Neutrophil (primary cell): ENCODE measurements at regions not wholly inside any gene's neighbourhood (a gene's known extent, or its start where the extent isn't known, plus 50 kb on each side); places are given as distances from the start of the nearest gene placed in this dataset.
"Not testable (repeated sequence)": the region's sequence is repeated elsewhere in the genome, so short reads cannot be mapped to it uniquely, and the experiment has no call there.

ENCODE experiments used
- H3K27ac ChIP-seq: fragments of 200-600 bp; sonication (generic); 2 replicates; pipeline ENCODE4 v1.5.1; 2016; ENCODE audit warnings: mild to moderate bottlenecking, moderate library complexity
- H3K27me3 ChIP-seq: fragments of 200-600 bp; sonication (generic); 2 replicates; pipeline ENCODE4 v1.6.0; 2016; ENCODE audit warnings: mild to moderate bottlenecking
- H3K36me3 ChIP-seq: fragments of 200-600 bp; sonication (generic); 2 replicates; pipeline ENCODE4 v1.5.1; 2017
- H3K4me1 ChIP-seq, 2 experiments: fragments of 200-600 bp in 1 of 2; sonication (generic) in 1 of 2; 1 replicate in 1 of 2; 2 replicates in 1 of 2; pipeline versions ENCODE4 v1.5.1 to v1.6.1; 2013 to 2016; ENCODE audit warnings: low read depth in 1 of 2, low read length in 1 of 2, mild to moderate bottlenecking in 1 of 2, moderate library complexity in 1 of 2; ENCODE audit not compliant: control insufficient read depth in 1 of 2, insufficient read depth in 1 of 2
- H3K4me3 ChIP-seq, 2 experiments: fragments of 200-600 bp in 1 of 2; sonication (generic) in 1 of 2; 1 replicate in 1 of 2; 2 replicates in 1 of 2; pipeline ENCODE4 v1.5.1; 2013 to 2016; ENCODE audit warnings: low read depth in 1 of 2, low read length in 1 of 2, mild to moderate bottlenecking in 1 of 2, moderate library complexity in 1 of 2
- H3K9me3 ChIP-seq: fragments of 200-600 bp; sonication (generic); 2 replicates; pipeline ENCODE4 v1.5.1; 2016
- TF ChIP-seq, protein P1 (sequence below): fragments of 200-600 bp; sonication (generic); IDR thresholded peaks from 2 replicates; pipeline ENCODE4 v1.5.1; 2016; ENCODE audit warnings: antibody characterized with exemption

DNA sequence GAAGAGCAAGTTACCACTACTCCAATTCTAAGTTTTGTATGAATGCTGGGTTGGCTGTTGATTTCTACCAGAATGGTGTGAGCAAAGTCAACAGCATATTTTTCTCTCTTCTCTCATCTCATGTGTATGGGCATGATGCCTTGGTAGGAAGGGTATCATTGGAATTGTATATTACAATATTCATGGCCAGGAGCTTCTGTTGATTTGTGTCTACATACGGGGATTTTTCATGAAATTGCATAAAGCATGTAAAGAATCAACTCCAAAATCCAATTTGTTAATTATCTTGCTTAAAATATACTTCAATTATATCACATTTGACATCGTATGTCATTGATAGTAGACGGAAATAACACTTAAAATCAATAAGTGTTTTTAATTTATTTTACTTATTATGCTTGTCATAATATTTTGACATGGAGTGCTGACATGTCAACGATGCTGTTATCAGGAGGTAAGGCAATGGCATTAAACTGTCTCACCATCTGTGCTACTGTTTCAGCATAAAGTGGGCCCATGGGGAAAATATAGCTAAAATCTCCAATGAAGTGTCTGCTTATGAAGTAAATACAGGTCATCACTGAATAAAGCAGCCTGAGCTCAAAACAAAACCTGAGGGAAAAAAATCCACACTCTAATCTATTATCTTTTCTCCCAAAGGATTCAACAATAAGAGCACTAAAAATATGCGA is 142.2 kb upstream of the NBPF11 start:
- H3K36me3 ChIP-seq: no peaks in the 10 kb centered on the region
- no peaks in the 10 kb centered on the region for H3K9me3 ChIP-seq
- H3K4me1 ChIP-seq: no peaks in the 10 kb centered on the region
- TF ChIP-seq, protein P1, sequence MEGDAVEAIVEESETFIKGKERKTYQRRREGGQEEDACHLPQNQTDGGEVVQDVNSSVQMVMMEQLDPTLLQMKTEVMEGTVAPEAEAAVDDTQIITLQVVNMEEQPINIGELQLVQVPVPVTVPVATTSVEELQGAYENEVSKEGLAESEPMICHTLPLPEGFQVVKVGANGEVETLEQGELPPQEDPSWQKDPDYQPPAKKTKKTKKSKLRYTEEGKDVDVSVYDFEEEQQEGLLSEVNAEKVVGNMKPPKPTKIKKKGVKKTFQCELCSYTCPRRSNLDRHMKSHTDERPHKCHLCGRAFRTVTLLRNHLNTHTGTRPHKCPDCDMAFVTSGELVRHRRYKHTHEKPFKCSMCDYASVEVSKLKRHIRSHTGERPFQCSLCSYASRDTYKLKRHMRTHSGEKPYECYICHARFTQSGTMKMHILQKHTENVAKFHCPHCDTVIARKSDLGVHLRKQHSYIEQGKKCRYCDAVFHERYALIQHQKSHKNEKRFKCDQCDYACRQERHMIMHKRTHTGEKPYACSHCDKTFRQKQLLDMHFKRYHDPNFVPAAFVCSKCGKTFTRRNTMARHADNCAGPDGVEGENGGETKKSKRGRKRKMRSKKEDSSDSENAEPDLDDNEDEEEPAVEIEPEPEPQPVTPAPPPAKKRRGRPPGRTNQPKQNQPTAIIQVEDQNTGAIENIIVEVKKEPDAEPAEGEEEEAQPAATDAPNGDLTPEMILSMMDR: no peak
- no peak overlapping the region for H3K4me3 ChIP-seq
- peaks cover 8% of the 10 kb centered on the region for H3K27me3 ChIP-seq
- no peak overlapping the region for H3K27ac ChIP-seq

DNA sequence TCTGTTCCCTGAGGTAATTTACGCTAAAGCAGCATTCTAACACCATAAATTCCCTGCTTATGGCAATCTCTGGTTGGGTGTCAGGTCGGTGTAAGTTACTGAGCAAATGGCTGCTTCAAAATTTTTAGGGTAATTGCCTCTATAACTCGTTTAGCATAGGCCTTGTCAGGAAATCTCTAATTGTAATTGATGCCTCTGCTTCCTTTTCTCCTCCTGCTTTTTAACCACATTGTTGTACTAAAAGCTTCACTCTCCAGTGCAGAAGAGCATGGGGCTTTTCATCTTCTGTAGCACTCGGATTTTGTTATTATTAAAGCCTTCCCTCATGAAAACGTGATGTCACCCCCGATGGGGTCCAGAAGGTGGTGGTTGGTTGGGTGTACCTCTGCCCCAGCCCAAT is 141.6 kb upstream of the NBPF11 start:
- Histone ChIP-seq H3K4me1 (no peaks in the 10 kb centered on the region), H3K36me3 (no peaks in the 10 kb centered on the region), H3K9me3 (no peaks in the 10 kb centered on the region), H3K27ac (no peak overlapping the region), H3K27me3 (peaks cover 8% of the 10 kb centered on the region), H3K4me3 (no peak overlapping the region)
- TF ChIP-seq, protein P1: no peak

DNA sequence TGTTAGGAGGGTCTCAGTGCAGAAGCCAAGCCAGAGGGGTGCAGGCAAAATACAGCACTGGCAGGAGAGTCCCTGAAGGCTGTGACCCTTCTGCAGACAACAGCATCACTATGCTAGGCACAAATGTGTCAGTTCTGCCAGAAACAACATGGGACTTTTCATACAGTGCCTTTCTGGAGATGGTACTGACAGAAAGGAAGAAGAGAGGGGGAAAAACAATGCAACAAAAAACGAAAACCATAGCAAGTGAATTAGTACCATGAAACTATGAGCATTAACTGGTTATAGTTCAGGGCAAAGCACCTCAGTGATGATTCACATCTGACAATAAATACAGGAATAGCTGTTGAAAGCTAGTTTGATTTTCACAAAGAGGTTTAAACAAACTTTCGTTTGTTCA is 140.8 kb upstream of the NBPF11 start:
- peaks cover 8% of the 10 kb centered on the region for H3K27me3 ChIP-seq
- H3K27ac ChIP-seq: no peak overlapping the region
- no peak overlapping the region for H3K4me3 ChIP-seq
- H3K36me3 ChIP-seq: no peaks in the 10 kb centered on the region
- TF ChIP-seq, protein P1: no peak
- H3K4me1 ChIP-seq: no peaks in the 10 kb centered on the region
- H3K9me3 ChIP-seq: no peaks in the 10 kb centered on the region

GRCh38 chr1:148290881-148291280 is 138.8 kb upstream of the NBPF11 start:
- Histone ChIP-seq H3K9me3 (no peaks in the 10 kb centered on the region), H3K4me3 (no peak overlapping the region), H3K27ac (no peak overlapping the region), H3K4me1 (no peaks in the 10 kb centered on the region), H3K36me3 (no peaks in the 10 kb centered on the region), H3K27me3 (peaks cover 8% of the 10 kb centered on the region)
- TF ChIP-seq, protein P1: no peak

- H3K9me3 ChIP-seq: no peaks in the 10 kb centered on the region
- TF ChIP-seq, protein P1: no peak
- no peak overlapping the region for H3K4me3 ChIP-seq
- no peak overlapping the region for H3K27ac ChIP-seq
- H3K4me1 ChIP-seq: no peaks in the 10 kb centered on the region
- no peaks in the 10 kb centered on the region for H3K36me3 ChIP-seq
- peaks cover 8% of the 10 kb centered on the region for H3K27me3 ChIP-seq
Observed at GRCh38 chr1:148289647-148290046, 137.6 kb upstream of the NBPF11 start.

GRCh38 chr1:148285946-148286345 is 133.9 kb upstream of the NBPF11 start:
- H3K27me3 ChIP-seq, H3K36me3 ChIP-seq, H3K9me3 ChIP-seq, H3K27ac ChIP-seq, H3K4me1 ChIP-seq, H3K4me3 ChIP-seq: not testable (repeated sequence)

DNA sequence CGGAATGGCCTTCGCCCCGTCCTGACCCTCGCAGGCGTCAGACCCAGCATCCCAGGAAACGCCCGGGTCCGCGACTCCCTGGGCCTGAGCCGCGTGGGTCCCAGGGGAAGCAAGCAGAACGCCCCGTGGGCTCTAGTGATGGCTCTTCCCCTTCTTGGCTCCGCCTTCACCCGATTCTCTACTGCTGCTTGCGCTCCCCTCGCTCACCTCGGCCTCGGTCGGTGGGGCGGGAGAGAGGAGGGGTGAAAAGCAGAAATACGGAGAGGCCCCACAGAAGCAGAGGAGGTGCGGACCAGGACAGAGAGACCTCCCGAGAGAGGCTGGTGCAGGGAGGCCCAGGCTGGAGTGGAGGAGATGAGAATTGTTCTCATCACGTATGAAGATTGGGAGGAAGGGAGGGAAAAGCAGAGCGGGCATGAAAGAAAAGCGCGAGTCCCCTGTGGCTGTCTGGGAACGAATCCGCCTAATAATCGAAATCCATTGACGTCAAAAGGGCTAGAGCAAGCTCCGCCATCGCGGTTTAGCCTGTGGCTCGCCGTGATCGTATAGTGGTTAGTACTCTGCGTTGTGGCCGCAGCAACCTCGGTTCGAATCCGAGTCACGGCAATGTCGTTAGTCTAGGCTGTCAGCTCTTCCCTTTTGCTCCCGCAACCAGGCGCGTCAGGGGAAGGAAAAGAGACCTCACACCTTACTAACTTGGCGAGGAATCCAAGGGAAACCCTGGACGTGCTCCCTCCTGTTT is 128.9 kb upstream of the NBPF11 start:
- H3K4me1 ChIP-seq, H3K36me3 ChIP-seq, H3K9me3 ChIP-seq, H3K4me3 ChIP-seq, H3K27ac ChIP-seq: not testable (repeated sequence)
- peaks cover 47% of the 10 kb centered on the region for H3K27me3 ChIP-seq

- H3K4me1 ChIP-seq, H3K27ac ChIP-seq, H3K4me3 ChIP-seq, H3K36me3 ChIP-seq, H3K9me3 ChIP-seq: not testable (repeated sequence)
- H3K27me3 ChIP-seq: peaks cover 62% of the 10 kb centered on the region
Observed at GRCh38 chr1:148279002-148279542, 127.0 kb upstream of the NBPF11 start.
